ENCODE measurements at regions not wholly inside any gene's neighbourhood (a gene's known extent, or its start where the extent isn't known, plus 50 kb on each side); places are given as distances from the start of the nearest gene placed in this dataset.

- Histone ChIP-seq H3K9me2 (replicated peaks; ENCODE audit: low read depth, low read length) (no peaks in the 10 kb centered on the region), H3K79me2 (ENCODE audit: insufficient read depth, low read length) (no peaks in the 10 kb centered on the region), H4K20me1 (ENCODE audit: insufficient read depth, low read length, poor library complexity, severe bottlenecking) (no peaks in the 10 kb centered on the region), H3K4me3 (ENCODE audit: low read length, poor library complexity, severe bottlenecking) (no peak overlapping the region), H3K4me1 (ENCODE audit: insufficient read depth, low read length, poor library complexity, severe bottlenecking) (no peaks in the 10 kb centered on the region), H3K9me3 (ENCODE audit: insufficient read depth, low read depth, low read length) (no peaks in the 10 kb centered on the region), H3K36me3 (ENCODE audit: insufficient read depth, low read length) (no peaks in the 10 kb centered on the region), H3K27me3 (ENCODE audit: insufficient read depth, low read length, poor library complexity, severe bottlenecking) (no peaks in the 10 kb centered on the region), H3F3A (ENCODE audit: low read depth) (no peaks in the 10 kb centered on the region), H3K4me2 (ENCODE audit: low read depth, low read length, poor library complexity, severe bottlenecking) (no peak overlapping the region), H3K9ac (ENCODE audit: low read depth, low read length, poor library complexity, severe bottlenecking) (no peak overlapping the region), H2AFZ (ENCODE audit: low read length) (no peak overlapping the region)
- TF ChIP-seq, protein P1, sequence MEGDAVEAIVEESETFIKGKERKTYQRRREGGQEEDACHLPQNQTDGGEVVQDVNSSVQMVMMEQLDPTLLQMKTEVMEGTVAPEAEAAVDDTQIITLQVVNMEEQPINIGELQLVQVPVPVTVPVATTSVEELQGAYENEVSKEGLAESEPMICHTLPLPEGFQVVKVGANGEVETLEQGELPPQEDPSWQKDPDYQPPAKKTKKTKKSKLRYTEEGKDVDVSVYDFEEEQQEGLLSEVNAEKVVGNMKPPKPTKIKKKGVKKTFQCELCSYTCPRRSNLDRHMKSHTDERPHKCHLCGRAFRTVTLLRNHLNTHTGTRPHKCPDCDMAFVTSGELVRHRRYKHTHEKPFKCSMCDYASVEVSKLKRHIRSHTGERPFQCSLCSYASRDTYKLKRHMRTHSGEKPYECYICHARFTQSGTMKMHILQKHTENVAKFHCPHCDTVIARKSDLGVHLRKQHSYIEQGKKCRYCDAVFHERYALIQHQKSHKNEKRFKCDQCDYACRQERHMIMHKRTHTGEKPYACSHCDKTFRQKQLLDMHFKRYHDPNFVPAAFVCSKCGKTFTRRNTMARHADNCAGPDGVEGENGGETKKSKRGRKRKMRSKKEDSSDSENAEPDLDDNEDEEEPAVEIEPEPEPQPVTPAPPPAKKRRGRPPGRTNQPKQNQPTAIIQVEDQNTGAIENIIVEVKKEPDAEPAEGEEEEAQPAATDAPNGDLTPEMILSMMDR (conservative IDR thresholded peaks at IDR 0.05; ENCODE audit: low read length): no peak
- TF ChIP-seq EZH2phosphoT487 (IDR thresholded peaks at IDR 0.05; ENCODE audit: borderline replicate concordance): no peak
These were observed 381.4 kb downstream of the RWDD3 start for GRCh38 chr1:95615421-95615820.

GRCh38 chr1:95620076-95620475, 386.1 kb downstream of the RWDD3 start:
- no peaks in the 10 kb centered on the region for H3K79me2 ChIP-seq (ENCODE audit: insufficient read depth, low read length)
- H3K9ac ChIP-seq (ENCODE audit: low read depth, low read length, poor library complexity, severe bottlenecking): no peak overlapping the region
- H4K20me1 ChIP-seq (ENCODE audit: insufficient read depth, low read length, poor library complexity, severe bottlenecking): no peaks in the 10 kb centered on the region
- H2AFZ ChIP-seq (ENCODE audit: low read length): no peak overlapping the region
- no peaks in the 10 kb centered on the region for H3K36me3 ChIP-seq (ENCODE audit: insufficient read depth, low read length)
- H3K4me2 ChIP-seq (ENCODE audit: low read depth, low read length, poor library complexity, severe bottlenecking): no peak overlapping the region
- no peaks in the 10 kb centered on the region for H3K4me1 ChIP-seq (ENCODE audit: insufficient read depth, low read length, poor library complexity, severe bottlenecking)
- no peaks in the 10 kb centered on the region for H3K9me3 ChIP-seq (ENCODE audit: insufficient read depth, low read depth, low read length)
- H3F3A ChIP-seq (ENCODE audit: low read depth): no peaks in the 10 kb centered on the region
- H3K27me3 ChIP-seq (ENCODE audit: insufficient read depth, low read length, poor library complexity, severe bottlenecking): no peaks in the 10 kb centered on the region
- no peak for TF ChIP-seq EZH2phosphoT487 (IDR thresholded peaks at IDR 0.05; ENCODE audit: borderline replicate concordance)
- TF ChIP-seq, protein P1 (conservative IDR thresholded peaks at IDR 0.05; ENCODE audit: low read length): no peak
- no peaks in the 10 kb centered on the region for H3K9me2 ChIP-seq (replicated peaks; ENCODE audit: low read depth, low read length)
- H3K4me3 ChIP-seq (ENCODE audit: low read length, poor library complexity, severe bottlenecking): no peak overlapping the region

DNA sequence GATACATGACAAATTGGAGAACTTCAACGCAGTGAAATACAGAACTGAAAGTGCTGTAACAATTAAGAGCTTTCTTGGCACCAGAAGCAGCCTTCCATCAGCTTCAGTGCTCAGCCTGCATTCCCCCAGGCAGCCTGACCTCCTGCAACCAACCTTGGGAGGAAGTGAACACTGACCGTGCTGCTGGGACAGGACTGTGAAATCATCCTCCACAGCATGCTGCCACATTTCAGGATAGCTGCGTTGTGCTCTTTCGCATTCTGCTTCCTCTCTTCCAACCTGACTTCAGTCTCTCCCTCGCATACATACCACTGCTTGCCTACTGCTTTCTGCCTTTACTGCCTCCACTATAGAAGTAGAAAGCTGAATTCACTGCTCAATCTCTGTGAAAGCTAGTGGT, 388.6 kb downstream of the RWDD3 start:
- Histone ChIP-seq H2AFZ (ENCODE audit: low read length) (no peak overlapping the region), H4K20me1 (ENCODE audit: insufficient read depth, low read length, poor library complexity, severe bottlenecking) (no peaks in the 10 kb centered on the region), H3K4me1 (ENCODE audit: insufficient read depth, low read length, poor library complexity, severe bottlenecking) (no peaks in the 10 kb centered on the region), H3K9ac (ENCODE audit: low read depth, low read length, poor library complexity, severe bottlenecking) (no peak overlapping the region), H3K4me3 (ENCODE audit: low read length, poor library complexity, severe bottlenecking) (no peak overlapping the region), H3K4me2 (ENCODE audit: low read depth, low read length, poor library complexity, severe bottlenecking) (no peak overlapping the region), H3F3A (ENCODE audit: low read depth) (no peaks in the 10 kb centered on the region), H3K36me3 (ENCODE audit: insufficient read depth, low read length) (no peaks in the 10 kb centered on the region), H3K9me3 (ENCODE audit: insufficient read depth, low read depth, low read length) (no peaks in the 10 kb centered on the region), H3K27me3 (ENCODE audit: insufficient read depth, low read length, poor library complexity, severe bottlenecking) (no peaks in the 10 kb centered on the region), H3K79me2 (ENCODE audit: insufficient read depth, low read length) (no peaks in the 10 kb centered on the region), H3K9me2 (replicated peaks; ENCODE audit: low read depth, low read length) (no peaks in the 10 kb centered on the region)
- no peak for TF ChIP-seq EZH2phosphoT487 (IDR thresholded peaks at IDR 0.05; ENCODE audit: borderline replicate concordance)
- TF ChIP-seq, protein P1 (conservative IDR thresholded peaks at IDR 0.05; ENCODE audit: low read length): no peak
